Neural cell (in vitro differentiated cells): ENCODE measurements at regions not wholly inside any gene's neighbourhood (a gene's known extent, or its start where the extent isn't known, plus 50 kb on each side); places are given as distances from the start of the nearest gene placed in this dataset.

Source experiments
- H2AFZ ChIP-seq: fragments of 200-600, 300-800 bp; sonication (generic), shearing (Covaris generic); 2 replicates; pipeline ENCODE4 v1.6.0; 2014; ENCODE audit warnings: low read depth, mild to moderate bottlenecking, antibody characterized with exemption, low read length, moderate library complexity
- H3F3A ChIP-seq: fragments of 200-600 bp; shearing (Covaris generic); 2 replicates; pipeline ENCODE4 v1.6.1; 2016; ENCODE audit warnings: mild to moderate bottlenecking, moderate library complexity, mixed read lengths, antibody characterized with exemption, low read length; ENCODE audit not compliant: insufficient read depth, poor library complexity, severe bottlenecking
- H3K27ac ChIP-seq: fragments of 200-600, 300-800 bp; sonication (generic), shearing (Covaris generic); 2 replicates; pipeline ENCODE4 v1.5.1; 2014; ENCODE audit warnings: mild to moderate bottlenecking, low read length, moderate library complexity
- H3K27me3 ChIP-seq: fragments of 300-800, 200-600 bp; sonication (generic), shearing (Covaris generic); 2 replicates; pipeline ENCODE4 v1.6.0; 2014; ENCODE audit warnings: mild to moderate bottlenecking, low read depth, low read length, moderate library complexity; ENCODE audit not compliant: insufficient read depth
- H3K36me3 ChIP-seq: fragments of 300-800, 200-600 bp; sonication (generic), shearing (Covaris generic); 2 replicates; pipeline ENCODE4 v1.5.1; 2014; ENCODE audit warnings: mild to moderate bottlenecking, antibody characterized with exemption, low read length, moderate library complexity; ENCODE audit not compliant: insufficient read depth
- H3K4me2 ChIP-seq: fragments of 300-800, 200-600 bp; sonication (generic), shearing (Covaris generic); 2 replicates; pipeline ENCODE4 v1.6.0; 2014; ENCODE audit warnings: mild to moderate bottlenecking, low read length
- H3K4me3 ChIP-seq: fragments of 300-800, 200-600 bp; sonication (generic), shearing (Covaris generic); 2 replicates; pipeline ENCODE4 v1.5.1; 2014; ENCODE audit warnings: mild to moderate bottlenecking, low read length, moderate library complexity
- H3K79me2 ChIP-seq: fragments of 200-600 bp; shearing (Covaris generic); replicated peaks from 2 replicates; pipeline ENCODE4 v1.6.0; 2014; ENCODE audit warnings: mild to moderate bottlenecking, low read length, moderate library complexity; ENCODE audit not compliant: insufficient read depth
- H3K9ac ChIP-seq: fragments of 300-800, 200-600 bp; sonication (generic), shearing (Covaris generic); 2 replicates; pipeline ENCODE4 v1.6.1; 2016; ENCODE audit warnings: mild to moderate bottlenecking, low read length, mixed read lengths
- H3K9me2 ChIP-seq: fragments of 200-600 bp; shearing (Covaris generic); 2 replicates; pipeline ENCODE4 v1.6.1; 2016; ENCODE audit warnings: mild to moderate bottlenecking, low read length, mixed read lengths; ENCODE audit not compliant: insufficient read depth
- H3K9me3 ChIP-seq: fragments of 200-600, 300-800 bp; sonication (generic), shearing (Covaris generic); 2 replicates; pipeline ENCODE4 v1.6.1; 2016; ENCODE audit warnings: mild to moderate bottlenecking, mixed run types, low read length, moderate library complexity, mixed read lengths
- H4K20me1 ChIP-seq: fragments of 200-600 bp; shearing (Covaris generic); 2 replicates; pipeline ENCODE4 v1.6.1; 2016; ENCODE audit warnings: mild to moderate bottlenecking, mixed run types; ENCODE audit not compliant: insufficient read depth
- CTCF ChIP-seq: fragments of 450-650 bp; IDR thresholded peaks from 2 replicates; pipeline ENCODE4 v1.5.1; 2014; ENCODE audit warnings: antibody characterized with exemption, mild to moderate bottlenecking, moderate library complexity; ENCODE audit not compliant: poor library complexity, severe bottlenecking
- EP300 ChIP-seq: fragments of 450-650 bp; conservative IDR thresholded peaks from 2 replicates; pipeline ENCODE4 v1.6.1; 2014; ENCODE audit warnings: antibody characterized with exemption, mild to moderate bottlenecking, moderate library complexity; ENCODE audit not compliant: poor library complexity, severe bottlenecking
- EZH2 ChIP-seq: fragments of 200-600, 300-800 bp; shearing (Covaris generic), sonication (generic); IDR thresholded peaks from 2 replicates; pipeline ENCODE4 v1.6.1; 2014; ENCODE audit warnings: antibody characterized with exemption, low read length, borderline replicate concordance, mild to moderate bottlenecking; ENCODE audit not compliant: insufficient read depth, poor library complexity, severe bottlenecking
- MXI1 ChIP-seq: fragments of 450-650 bp; conservative IDR thresholded peaks from 2 replicates; pipeline ENCODE4 v1.6.1; 2014; ENCODE audit warnings: antibody characterized with exemption, mild to moderate bottlenecking; ENCODE audit not compliant: poor library complexity, severe bottlenecking
- POLR2AphosphoS5 ChIP-seq: IDR thresholded peaks from 2 replicates; pipeline ENCODE4 v1.6.1; 2012
- RAD21 ChIP-seq: fragments of 450-650 bp; conservative IDR thresholded peaks from 2 replicates; pipeline ENCODE4 v1.6.1; 2014; ENCODE audit warnings: antibody characterized with exemption, mild to moderate bottlenecking, moderate library complexity
- REST ChIP-seq: IDR thresholded peaks from 2 replicates; pipeline ENCODE4 v1.6.1; 2012; ENCODE audit warnings: borderline replicate concordance
- SMC3 ChIP-seq: fragments of 450-650 bp; conservative IDR thresholded peaks from 2 replicates; pipeline ENCODE4 v1.6.1; 2014; ENCODE audit warnings: antibody characterized with exemption, mild to moderate bottlenecking, moderate library complexity; ENCODE audit not compliant: poor library complexity
- TAF1 ChIP-seq: IDR thresholded peaks from 2 replicates; pipeline ENCODE4 v1.6.1; 2012; ENCODE audit warnings: low read depth

GRCh38 chrX:6965729-6966128 lies 181.8 kb upstream of the STS start:
- no peak overlapping the region for H3K9ac ChIP-seq
- no peak overlapping the region for H3K27ac ChIP-seq
- H3K36me3 ChIP-seq = no peaks in the 10 kb centered on the region
- H4K20me1 ChIP-seq = no peaks in the 10 kb centered on the region
- TF ChIP-seq EP300 (no peak), CTCF (no peak), TAF1 (no peak), RAD21 (no peak), REST (no peak), SMC3 (no peak), EZH2 (no peak), MXI1 (no peak)
- no peaks in the 10 kb centered on the region for H3K79me2 ChIP-seq
- H2AFZ ChIP-seq = no peak overlapping the region
- H3K4me2 ChIP-seq = no peak overlapping the region
- no peaks in the 10 kb centered on the region for H3K27me3 ChIP-seq
- no peaks in the 10 kb centered on the region for H3K9me3 ChIP-seq
- H3K9me2 ChIP-seq = no peaks in the 10 kb centered on the region
- no peak overlapping the region for H3K4me3 ChIP-seq
- no peaks in the 10 kb centered on the region for H3F3A ChIP-seq

GRCh38 chrX:6962006-6962355 lies 185.5 kb upstream of the STS start:
- no peaks in the 10 kb centered on the region for H3K9me3 ChIP-seq
- TF ChIP-seq RAD21 = no peak
- no peak for TF ChIP-seq TAF1
- no peak for TF ChIP-seq MXI1
- TF ChIP-seq CTCF = no peak
- no peak for TF ChIP-seq REST
- TF ChIP-seq EZH2 = no peak
- TF ChIP-seq POLR2AphosphoS5 = no peak
- no peak for TF ChIP-seq EP300
- TF ChIP-seq SMC3 = no peak
- no peak overlapping the region for H3K27ac ChIP-seq
- H3K9ac ChIP-seq = no peak overlapping the region
- H2AFZ ChIP-seq = no peak overlapping the region
- no peaks in the 10 kb centered on the region for H3K9me2 ChIP-seq
- H4K20me1 ChIP-seq = no peaks in the 10 kb centered on the region
- H3K36me3 ChIP-seq = no peaks in the 10 kb centered on the region
- no peaks in the 10 kb centered on the region for H3K27me3 ChIP-seq
- no peaks in the 10 kb centered on the region for H3F3A ChIP-seq
- H3K79me2 ChIP-seq = no peaks in the 10 kb centered on the region
- H3K4me2 ChIP-seq = no peak overlapping the region
- no peak overlapping the region for H3K4me3 ChIP-seq
